ENCODE measurements at regions not wholly inside any gene's neighbourhood (a gene's known extent, or its start where the extent isn't known, plus 50 kb on each side); places are given as distances from the start of the nearest gene placed in this dataset.

DNA sequence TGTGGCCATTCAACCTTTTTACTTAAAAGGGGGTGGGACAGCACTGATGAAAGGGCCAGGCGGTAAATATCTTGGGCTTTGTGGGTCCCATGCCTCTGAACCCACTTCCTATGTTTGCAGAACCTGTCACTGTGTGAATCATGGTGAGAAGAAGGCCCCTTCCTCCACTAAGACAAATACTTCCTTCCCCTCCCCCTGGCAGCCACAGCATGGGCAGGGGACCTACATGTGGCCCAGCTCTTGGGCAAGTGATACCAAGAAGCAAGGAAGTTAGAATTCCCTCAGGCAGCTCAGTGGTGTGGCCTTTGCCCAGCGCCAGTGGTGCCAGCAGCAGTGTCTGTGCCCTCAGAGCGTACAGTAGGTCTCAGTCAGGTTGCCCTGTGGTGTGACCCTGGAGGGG is 168.6 kb downstream of the TRIM33 start:
- peak; percentile 69 for DNase-seq

DNA sequence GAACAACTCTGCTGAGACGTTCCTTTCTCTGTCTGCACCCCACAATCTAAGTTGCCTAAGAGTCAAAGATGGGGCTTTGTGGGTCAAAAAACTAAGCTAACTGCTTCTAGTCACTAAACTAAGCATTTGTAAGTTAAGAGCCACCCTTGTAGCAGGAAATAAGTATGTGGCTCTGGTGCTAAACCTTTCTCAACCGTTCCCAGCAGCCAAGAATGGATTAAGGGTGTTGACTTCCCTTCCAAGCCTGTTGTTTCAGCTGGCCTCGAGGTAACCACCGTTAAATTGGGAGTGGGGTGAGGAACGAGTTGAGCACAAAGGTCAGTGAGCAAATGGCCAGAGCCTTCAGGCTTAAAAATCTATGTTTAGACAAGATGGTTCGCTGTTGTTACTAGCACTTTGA is 169.1 kb downstream of the TRIM33 start:
- no peak for DNase-seq

- DNase-seq, result no peak
Observed at GRCh38 chr1:114341299-114341698, 169.7 kb downstream of the TRIM33 start.

- DNase-seq, result no peak
Observed at GRCh38 chr1:114340892-114341291, 170.1 kb downstream of the TRIM33 start.

- DNase-seq, result no peak
Observed at GRCh38 chr1:114339379-114339778, 171.6 kb downstream of the TRIM33 start.

- no peak for DNase-seq
Observed at GRCh38 chr1:114338191-114338890, 172.7 kb downstream of the TRIM33 start.

DNA sequence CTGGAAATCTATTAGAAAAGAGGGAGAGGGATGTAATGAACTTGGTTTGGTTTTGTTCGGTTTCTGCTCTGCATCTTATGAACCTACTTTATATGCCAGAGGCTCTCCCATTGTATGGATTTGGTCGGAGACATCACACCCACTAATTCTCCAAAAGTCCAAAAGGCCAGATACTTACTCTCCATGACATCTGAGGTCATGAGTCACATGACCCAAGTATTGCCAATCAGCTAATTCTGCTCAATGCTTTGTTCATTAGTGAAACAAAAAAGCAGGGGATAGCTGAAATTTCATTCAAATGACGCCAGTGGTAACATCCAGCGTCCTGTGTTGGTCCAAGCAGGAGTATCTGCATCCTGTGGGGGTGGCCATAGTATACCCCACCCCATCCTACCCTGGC is 173.6 kb downstream of the TRIM33 start:
- no peak for DNase-seq

DNA sequence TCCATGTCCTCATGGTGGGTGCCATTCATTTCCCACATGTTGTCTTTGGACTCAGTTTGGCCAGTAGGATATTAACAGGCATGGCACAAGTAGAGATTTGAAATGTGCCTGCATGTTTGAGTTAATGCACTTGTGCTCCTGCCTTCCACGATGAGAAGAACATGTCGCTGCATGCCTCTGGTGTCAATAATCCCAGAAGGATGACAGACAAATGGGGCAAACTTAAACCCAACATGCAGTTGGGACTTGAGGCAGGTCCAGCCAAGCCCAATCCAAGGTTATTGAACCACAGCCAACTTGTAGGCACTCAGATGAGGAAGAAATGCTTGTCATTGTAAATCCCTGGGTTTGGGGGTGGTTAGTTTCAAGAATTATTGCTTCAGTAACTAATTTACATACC is 174.6 kb downstream of the TRIM33 start:
- no peak for DNase-seq

- DNase-seq, result no peak
Observed at GRCh38 chr1:114335273-114335672, 175.7 kb downstream of the TRIM33 start.

GRCh38 chr1:114334297-114334696 is 176.7 kb downstream of the TRIM33 start:
- DNase-seq, result no peak

GRCh38 chr1:114333690-114334089 is 177.3 kb downstream of the TRIM33 start:
- DNase-seq, result no peak

DNA sequence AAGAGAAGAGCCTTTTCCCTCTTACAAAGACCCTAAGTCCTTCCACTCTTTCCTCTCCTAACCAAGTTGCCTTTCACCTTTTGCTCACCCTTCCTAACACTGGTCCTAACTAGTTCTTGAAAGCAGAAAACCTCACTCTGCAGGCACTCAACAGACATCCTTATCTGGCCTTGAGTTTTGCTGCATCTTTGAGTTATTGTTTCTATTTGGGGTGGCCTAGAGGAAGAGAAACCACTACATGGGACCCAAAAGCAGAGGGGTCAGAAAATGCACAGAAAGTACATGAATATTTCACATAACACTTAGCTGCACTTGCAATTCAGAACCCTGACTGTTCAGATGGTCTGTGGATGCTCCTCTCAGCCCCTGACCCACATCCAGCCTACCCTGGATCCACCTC is 178.3 kb upstream of the SYT6 start:
- no peak for DNase-seq

GRCh38 chr1:114330451-114330983 is 176.8 kb upstream of the SYT6 start:
- DNase-seq, result no peak

- no peak for DNase-seq
Observed at GRCh38 chr1:114328361-114328904, 174.8 kb upstream of the SYT6 start.

DNA sequence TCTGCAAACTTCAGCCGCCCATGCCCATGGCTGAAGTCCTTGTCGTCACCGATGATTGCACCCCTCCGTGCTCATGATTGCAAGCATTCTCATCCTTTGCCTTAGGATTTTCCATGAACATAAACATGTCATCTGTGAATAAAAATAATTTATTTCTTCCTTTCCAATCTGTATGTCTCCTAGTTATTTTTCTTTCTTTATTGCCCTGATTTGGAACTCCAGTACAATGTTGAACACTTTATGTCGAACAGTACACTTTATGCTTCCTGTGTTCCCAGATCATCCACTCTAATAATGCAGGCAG is 170.9 kb upstream of the SYT6 start:
- no peak for DNase-seq

- no peak for DNase-seq
Observed at GRCh38 chr1:114323959-114324661, 170.4 kb upstream of the SYT6 start.

DNA sequence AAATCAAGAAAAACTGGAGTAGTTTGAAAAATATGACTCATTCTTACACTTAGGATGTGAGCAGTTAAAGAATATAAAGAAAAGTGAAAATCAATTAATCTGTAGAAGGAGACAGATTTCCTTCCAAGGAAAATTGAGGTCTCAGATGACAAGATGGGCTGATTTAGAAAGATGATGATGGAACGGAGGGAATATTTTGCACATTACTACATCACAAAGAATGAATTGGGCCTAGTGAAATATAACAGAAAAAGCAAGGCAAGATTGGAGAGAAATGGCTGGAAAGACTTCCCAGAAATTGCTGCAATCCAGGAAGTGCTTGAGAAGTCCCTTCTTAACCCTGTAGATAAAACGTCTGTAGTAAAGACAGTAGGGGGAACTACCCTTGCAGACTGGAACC is 169.1 kb upstream of the SYT6 start:
- no peak for DNase-seq

GRCh38 chr1:114322207-114322606 is 168.5 kb upstream of the SYT6 start:
- DNase-seq, result no peak

DNA sequence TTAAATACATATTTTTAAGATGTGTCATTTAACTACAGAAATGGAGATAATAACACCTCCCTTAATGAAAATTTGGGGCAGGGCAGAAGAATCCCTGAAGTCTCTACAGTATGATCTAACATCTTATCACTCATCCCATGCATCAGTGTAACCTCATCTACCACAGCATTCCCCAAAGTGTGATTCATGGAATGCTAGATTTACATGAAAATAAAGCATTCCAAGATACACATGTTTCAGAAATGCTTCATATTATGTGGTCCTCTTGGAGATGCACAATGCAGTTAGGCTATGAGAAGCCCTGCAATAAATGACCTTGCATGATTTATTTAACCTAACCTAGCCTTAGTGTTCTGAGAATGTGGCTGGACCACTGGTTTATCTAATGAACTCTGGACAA is 166.9 kb upstream of the SYT6 start:
- DNase-seq, result no peak

- DNase-seq, result no peak
Observed at GRCh38 chr1:114319418-114319817, 165.7 kb upstream of the SYT6 start.

DNA sequence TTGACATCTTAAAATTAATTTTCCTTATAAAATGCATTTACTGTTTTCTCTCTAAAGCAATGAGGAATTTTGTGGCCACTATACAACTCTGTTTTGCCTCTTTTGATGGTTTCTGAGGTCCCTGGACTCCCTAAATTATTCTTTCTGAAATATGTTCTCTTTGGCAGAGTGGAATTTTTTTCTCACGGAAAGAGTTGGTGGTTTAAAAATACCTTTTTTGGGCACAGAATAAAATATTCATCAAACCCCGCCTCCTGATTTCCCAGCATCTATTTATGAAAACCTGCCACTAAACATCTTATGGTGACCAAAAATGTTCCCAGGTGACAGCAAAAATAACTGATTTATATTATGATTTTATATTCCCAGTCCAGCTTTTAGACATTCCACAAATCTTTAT is 165.3 kb upstream of the SYT6 start:
- DNase-seq, result no peak

- DNase-seq, result no peak
Observed at GRCh38 chr1:114316204-114316603, 162.5 kb upstream of the SYT6 start.

DNA sequence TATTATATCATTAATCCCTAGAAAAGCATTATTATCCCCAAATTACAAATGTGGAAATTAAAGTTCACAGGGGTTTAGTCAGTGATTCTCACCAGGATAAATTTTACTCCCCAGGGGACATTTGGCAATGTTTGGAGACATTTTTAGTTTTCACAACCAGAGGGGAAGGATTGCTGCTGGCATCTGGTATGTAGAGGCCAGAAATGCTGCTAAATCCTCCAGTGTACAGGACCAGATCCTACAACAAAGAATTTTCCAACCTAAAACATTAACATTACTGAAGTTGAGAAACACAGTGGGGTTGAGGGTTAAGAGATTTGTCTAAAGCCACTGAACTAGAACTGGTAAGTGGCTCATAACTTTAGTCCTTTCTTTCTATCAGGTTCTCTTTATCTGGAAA is 162.0 kb upstream of the SYT6 start:
- no peak for DNase-seq

GRCh38 chr1:114314576-114314975 is 160.9 kb upstream of the SYT6 start:
- DNase-seq, result no peak

- DNase-seq, result no peak
Observed at GRCh38 chr1:114314098-114314497, 160.4 kb upstream of the SYT6 start.
